ENCODE measurements at regions not wholly inside any gene's neighbourhood (a gene's known extent, or its start where the extent isn't known, plus 50 kb on each side); places are given as distances from the start of the nearest gene placed in this dataset.

DNA sequence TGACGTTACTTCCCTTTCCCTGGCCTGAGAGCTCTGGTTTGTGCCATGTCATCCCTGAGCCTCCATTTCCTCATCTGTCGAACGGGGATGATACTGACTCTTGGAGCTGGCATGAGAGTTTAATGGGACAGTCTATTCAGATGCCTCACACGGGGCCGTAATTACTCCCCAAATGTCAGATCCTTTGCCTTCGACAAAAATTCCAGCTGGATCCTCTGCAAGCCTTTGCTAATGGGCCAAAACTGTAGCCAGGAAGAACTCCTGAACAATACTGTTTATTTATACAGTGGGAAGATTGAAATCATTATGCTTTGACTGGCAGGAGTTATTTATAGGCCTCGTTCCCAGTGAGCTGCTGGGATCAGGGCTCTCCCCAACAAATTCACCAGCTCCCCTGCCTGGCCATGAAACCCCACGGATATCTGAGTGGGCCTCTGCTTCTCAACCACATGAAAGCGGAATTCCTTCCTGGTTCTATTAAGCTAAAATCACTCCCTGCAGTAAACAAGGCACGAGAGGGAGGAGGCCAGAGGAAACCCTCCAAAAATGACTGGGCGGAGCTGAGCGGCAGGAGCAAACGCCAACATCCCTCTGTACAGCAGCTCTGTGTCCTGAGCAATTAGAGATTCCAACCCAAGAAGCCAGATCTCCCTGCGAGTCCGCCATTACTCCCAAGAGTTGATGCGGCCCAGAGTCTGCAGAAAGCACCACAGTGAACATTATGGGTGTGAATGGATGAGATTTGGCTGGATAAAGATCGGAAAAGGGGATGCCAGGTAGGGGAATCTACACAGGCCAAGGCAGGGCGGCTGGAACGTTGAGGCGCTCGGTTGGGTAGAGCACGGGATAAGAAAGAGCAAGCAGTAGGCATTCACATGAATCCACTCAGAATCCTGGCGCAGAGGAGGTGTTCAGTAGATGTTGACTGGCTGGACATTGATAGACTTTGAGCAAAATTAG, 326.1 kb downstream of the BCL11B start:
- DNase-seq: no peak

GRCh38 chr14:98946940-98947339, 325.1 kb downstream of the BCL11B start:
- peak; percentile 63 for DNase-seq

DNA sequence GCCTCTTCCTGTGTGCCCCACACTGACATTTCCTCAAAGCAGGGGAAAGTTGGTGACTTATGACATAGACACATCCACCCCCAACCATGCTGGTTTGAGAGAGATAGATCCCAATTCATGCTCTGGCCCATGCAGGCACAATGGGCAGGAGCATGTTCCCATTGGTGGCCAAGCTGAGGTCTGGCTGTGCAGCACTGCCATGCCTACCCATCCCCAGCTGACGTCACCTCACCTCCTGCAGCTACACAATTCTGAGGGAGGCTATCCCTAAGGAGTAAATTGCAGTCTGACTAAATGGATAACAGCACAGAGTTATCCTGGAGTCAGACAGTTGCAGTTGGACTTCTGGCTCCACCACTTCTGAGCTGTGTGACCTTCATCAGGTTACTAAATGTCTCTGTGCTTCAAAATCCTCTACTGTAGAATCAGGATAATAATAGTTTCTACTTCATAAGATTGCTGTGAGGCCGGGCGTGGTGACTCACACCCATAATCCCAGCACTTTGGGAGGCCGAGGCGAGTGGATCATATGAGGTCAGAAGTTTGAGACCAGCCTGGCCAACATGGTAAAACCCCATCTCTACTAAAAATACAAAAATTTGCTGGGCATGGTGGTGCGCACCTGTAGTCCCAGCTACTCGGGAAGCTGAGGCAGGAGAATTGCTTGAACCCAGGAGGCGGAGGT, 323.9 kb downstream of the BCL11B start:
- DNase-seq: peak; percentile 23

DNA sequence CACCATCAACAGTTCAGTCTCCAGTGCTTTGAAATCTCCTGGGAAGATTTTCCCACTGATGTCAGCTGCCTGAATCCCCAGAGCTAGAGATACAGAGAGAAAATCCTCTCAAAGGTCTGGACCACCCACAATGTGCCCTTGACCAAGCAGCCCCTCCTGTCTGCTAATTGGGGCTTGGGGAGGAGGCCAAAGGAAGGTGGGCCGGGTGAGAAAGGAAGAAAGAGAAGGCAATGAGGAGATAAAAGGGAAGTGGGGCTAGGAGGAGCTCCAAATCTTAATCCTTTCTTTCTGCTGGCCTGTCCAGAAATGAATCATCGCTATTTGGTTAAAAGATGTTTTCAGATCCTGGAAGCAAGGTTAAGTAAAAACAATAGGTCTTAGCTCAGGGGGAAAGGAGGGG, 322.9 kb downstream of the BCL11B start:
- no peak for DNase-seq

DNA sequence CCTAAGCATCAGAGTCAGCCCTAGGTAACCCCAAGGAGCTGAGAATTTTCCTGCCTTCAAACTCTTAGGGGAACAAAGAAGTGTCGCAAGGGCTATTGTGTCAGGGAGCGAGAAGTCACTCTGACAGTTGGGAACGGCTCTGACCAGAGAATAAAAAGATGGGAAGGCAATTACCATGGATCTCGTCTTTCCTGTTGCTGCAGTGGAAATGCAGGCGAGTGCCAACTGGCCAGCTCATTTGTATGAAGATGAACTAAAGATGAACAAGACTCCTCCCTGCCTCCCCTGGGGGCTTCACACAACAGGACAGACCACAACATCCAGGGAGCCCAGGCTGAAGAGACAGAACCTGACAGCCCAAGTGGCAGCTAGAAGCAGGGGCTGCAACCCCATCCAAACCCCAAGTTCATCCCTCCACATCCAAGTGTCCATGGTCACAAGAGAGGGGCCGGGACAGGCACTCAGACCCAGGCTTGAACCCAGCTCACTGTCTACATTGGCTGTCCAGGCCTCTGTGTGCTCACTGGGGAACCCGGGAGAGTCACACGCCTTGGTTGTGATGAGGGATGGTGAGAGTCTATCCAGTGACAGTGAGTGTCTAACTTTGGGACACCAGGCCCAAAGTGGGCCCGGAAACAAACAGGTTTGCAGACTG, 322.4 kb downstream of the BCL11B start:
- DNase-seq: no peak

GRCh38 chr14:98950353-98950895, 321.6 kb downstream of the BCL11B start:
- DNase-seq: peak; percentile 34

DNA sequence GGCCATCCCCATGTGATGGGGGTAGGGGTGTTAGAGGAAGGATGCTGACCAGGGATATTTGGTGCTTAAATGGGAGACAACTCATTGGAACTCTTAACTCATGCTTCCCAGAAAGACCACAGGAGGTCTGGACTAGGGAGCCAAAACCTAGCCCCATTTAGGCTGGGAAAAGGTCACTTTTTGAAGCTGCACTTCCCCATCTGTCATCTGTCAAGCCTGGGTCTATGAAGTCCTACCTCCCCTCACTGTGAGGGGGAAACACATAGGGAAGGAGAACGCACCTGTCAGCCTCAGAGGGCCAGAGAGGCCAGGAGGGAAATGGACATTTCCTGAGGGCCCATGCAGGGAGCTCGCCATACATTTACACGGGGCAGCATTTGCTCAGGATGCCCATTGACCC, 321.0 kb downstream of the BCL11B start:
- DNase-seq: peak; percentile 15

- DNase-seq: peak; percentile 17
These were observed 320.4 kb downstream of the BCL11B start for GRCh38 chr14:98951521-98952152.

DNA sequence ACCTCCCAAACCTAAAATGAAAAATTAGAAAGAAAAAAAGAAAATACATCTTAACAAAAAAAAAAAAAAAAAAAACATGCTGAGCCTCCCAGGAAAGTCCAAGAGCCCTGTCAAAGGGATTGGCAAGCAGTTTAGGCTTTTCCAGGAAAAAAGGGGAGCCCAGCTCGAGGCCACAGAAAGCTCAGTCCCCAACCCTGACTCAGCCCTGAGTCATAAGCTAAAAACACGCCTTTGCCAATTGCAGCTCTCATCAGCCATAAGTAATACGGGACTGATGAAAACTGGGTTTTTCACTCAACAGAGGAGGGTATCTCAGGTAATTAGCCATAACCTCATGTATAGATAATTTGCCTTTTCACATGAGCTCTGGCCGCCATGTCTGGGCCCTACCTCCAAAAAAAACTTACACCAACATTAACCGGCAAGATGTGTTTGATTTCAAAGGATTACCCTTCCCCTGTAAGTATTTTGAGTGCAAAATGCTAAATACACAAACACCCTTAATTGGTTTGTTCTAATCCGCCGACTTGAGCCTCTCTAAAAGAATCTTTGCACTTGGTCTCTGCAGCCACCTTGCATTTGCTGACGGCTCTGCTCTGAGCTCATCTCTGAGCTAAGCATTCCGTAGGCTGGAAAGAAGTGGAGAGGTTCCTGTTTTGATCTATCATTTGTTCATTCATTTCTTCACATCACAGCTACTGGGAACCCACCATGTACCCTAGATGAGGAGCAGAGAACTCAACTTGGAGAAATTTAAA, 319.2 kb downstream of the BCL11B start:
- peak; percentile 45 for DNase-seq

GRCh38 chr14:98953551-98954348, 318.2 kb downstream of the BCL11B start:
- peak; percentile 60 for DNase-seq

- DNase-seq: peak; percentile 21
These were observed 317.5 kb downstream of the BCL11B start for GRCh38 chr14:98954349-98955000.

- DNase-seq: peak; percentile 9
These were observed 316.8 kb downstream of the BCL11B start for GRCh38 chr14:98955036-98955740.

DNA sequence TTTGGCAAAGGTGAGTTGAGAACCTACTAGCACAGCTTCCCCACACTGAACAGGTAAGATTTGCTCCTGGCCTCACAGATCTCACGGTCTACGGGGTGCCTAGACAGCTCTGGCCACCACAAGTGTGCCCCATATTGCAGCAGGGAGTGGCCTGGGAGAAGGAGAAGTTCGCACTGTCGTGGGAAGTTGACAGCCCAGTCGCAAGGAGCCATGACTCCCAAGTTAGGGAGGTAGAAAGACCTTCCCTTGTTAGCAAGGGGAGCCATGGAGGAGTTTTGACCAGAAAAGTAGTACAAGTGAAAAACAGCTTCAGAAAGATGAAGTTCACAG, 316.3 kb downstream of the BCL11B start:
- peak; percentile 38 for DNase-seq

- peak; percentile 33 for DNase-seq
These were observed 315.8 kb downstream of the BCL11B start for GRCh38 chr14:98956181-98956580.

DNA sequence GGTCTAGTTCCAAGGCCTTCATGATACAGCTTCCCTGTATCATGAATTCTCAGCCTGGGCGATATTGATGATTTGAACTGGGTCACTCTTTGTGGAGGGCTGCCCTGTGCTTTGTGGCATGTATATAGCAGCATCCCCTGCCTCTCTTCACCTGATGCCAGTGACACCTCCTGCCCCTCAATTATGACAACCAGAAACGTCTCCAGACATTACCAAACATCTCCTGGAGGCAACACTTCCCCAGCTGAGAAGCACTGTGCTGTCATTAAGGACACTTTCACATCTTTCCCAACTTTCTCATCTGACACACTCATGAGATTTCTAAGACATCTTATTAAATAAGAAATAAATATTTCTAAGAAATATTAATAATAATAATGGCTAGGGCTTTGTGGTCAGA, 315.3 kb downstream of the BCL11B start:
- peak; percentile 16 for DNase-seq

GRCh38 chr14:98957211-98958047, 314.6 kb downstream of the BCL11B start:
- peak; percentile 56 for DNase-seq

DNA sequence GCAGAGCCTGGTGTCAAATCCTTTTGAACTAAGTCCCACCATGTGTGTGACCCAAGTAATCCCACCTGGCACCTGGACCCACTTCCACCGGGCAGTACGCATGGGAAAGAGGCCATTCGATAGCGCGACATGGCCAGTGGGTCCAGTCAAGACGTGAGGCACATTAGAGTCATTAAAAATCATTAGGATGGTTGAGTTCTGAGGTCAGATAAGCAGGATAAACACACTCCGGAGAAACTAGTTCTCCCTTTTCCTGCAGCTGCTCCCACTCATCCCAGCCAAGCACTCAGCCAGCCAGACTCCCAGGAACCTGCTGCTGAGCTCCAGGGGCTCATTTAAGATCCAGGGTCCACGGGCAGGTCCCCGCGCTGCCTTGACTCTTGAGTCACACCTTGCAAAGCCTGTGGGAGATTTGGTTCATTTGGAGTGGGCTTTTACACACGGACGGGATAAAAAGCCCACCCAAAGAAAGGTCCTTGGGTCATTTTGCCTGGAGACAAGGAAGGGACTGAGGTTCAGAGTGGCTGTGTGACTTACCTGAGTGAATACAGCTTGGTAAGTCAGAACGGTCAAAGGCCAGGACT, 313.9 kb downstream of the BCL11B start:
- peak; percentile 54 for DNase-seq

- no peak for DNase-seq
These were observed 313.4 kb downstream of the BCL11B start for GRCh38 chr14:98958632-98959031.

DNA sequence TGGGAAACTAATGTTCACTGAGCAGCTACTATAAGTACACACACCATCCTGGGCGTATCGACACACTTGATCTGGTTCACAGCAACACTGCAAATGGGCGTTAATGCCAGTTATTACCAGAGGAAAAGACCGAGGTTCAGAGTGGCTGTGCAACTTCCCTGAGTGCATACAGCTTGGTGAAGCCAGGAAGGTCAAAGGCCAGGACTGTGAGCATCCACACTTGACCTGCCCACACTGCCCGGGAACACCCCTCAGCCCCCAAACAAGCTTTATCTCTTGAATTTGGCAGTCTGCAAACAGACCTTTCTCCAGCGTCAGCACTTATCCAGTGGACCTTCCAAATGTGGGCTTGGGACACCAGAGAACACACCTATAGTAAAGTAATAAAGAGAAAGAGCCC, 312.6 kb downstream of the BCL11B start:
- DNase-seq: peak; percentile 28
